Activated CD8-positive, alpha-beta memory T cell treated with anti-CD3 and anti-CD28 coated beads, Interleukin-2, amount 50 U/mL, for 24 hours (primary cell): ENCODE measurements at regions not wholly inside any gene's neighbourhood (a gene's known extent, or its start where the extent isn't known, plus 50 kb on each side); places are given as distances from the start of the nearest gene placed in this dataset.

Source experiments
- DNase-seq: peaks from one replicate; pipeline ENCODE4 v3.0.0-alpha.2; 2020; ENCODE audit errors: extremely low read depth

DNA sequence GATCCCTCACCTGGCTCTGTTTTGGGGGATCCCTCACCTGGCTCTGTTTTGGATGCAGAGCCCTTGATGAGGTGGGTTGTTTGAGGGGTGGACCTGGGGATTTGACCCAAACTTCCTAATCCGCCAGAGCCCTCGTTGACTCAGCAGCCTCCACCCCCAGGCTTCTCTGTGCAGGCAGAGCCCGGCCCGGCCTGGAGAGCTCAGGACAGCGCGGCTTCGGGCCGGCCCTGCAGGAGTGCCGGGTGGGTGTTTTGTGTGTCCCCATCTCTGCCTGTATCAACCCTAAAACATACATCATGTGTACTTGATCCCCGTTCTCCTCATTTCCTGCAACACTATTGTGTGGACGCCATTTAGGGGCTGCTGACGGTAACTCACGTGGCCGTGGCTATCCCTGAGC lies 124.2 kb downstream of the SIK1 start:
- no peak for DNase-seq

GRCh38 chr21:43302062-43302700 lies 124.8 kb downstream of the SIK1 start:
- DNase-seq, result no peak

- no peak for DNase-seq
Measured at GRCh38 chr21:43301409-43302061, 125.4 kb downstream of the SIK1 start.

- DNase-seq, result no peak
Measured at GRCh38 chr21:43300496-43301408, 126.2 kb downstream of the SIK1 start.

DNA sequence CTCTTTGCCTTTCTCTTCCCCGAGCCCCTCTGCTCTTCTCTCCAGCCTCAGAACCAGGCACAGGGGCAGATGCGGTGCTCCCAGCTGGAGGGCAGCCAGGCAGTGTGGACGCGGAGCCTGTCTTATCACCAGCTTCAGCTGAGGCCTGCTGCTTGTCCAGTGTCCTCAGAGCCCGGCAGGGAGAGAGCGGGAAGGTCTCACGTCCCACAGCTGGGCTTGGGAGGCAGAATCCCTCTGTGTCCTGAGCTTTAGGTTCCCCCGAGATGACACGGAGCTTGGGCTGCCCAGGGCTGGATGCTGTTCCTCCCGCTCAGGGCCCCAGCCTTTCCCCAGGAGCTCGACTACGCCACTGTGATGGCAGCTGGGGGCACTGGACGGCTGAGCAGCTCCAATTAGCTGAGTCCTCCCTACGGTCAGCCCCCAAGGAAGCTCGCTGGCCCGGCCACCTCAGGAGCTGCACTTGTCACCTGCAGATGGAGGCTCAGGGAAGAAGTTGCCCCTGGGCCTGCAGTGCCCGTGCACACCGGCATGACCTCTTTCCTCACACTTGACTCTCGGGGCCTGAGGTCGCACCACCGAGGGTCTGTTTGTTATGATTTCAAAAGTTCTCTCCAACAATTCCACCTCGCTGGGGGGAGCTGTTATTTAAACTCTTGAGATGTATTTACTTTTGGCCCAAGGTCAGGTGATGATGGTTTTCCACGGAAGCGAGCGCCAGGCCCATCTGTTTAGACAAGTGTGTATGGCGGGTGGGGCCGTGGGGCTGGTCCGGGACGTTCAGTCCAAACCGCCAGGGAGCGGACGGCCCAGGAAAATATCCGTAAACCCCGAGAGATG lies 127.3 kb downstream of the SIK1 start:
- DNase-seq, result no peak

GRCh38 chr21:43298546-43299440 lies 128.1 kb downstream of the SIK1 start:
- no peak for DNase-seq

DNA sequence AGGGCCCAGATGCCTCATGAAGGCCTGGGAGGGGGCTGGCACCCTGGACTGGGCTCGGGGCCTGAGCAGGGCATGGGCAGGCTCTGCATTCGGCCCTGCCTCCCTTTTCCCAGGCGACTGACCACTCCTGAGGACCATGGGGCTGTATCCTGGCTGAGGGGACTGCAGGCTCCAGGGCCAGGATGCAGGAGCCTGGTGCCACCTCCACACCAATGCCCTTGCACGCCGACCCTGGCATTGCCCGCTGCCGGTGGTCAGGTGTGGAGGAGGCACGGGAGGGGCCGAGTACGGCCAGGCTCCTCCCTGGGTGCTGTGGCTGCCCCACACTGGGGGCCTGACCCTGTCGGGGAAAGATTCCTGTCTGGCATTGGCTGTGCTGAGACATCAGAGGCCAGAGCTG lies 128.9 kb downstream of the SIK1 start:
- DNase-seq, result no peak

DNA sequence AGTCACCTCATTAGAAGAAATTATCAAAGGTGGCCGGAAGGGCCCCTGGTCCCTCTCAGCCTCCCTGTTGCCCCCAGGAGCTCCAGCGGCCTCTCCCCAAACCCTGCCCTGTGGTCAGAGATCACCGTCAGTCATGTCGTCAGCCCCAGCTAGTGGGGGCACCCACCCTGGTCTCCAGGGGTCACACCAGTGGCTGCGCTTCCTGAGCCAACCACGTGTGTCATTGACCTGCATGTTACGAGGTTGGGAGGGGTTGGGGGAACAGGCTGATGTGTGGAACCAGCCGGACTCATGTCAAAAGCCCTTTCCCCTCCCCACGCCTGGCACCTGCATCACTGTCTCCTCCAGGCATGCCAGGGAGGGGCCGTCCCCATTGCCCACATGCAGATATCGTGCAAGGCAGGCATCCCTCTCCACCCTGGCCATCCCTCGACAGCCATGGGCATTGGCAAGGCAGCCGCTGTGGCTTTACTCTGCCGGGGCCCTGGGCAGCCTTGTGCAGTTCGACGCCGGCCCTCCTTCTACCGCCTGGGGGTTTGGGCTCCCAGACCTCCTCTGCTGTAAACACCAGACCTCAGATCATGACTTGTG lies 128.7 kb downstream of the CRYAA start:
- DNase-seq, result no peak

DNA sequence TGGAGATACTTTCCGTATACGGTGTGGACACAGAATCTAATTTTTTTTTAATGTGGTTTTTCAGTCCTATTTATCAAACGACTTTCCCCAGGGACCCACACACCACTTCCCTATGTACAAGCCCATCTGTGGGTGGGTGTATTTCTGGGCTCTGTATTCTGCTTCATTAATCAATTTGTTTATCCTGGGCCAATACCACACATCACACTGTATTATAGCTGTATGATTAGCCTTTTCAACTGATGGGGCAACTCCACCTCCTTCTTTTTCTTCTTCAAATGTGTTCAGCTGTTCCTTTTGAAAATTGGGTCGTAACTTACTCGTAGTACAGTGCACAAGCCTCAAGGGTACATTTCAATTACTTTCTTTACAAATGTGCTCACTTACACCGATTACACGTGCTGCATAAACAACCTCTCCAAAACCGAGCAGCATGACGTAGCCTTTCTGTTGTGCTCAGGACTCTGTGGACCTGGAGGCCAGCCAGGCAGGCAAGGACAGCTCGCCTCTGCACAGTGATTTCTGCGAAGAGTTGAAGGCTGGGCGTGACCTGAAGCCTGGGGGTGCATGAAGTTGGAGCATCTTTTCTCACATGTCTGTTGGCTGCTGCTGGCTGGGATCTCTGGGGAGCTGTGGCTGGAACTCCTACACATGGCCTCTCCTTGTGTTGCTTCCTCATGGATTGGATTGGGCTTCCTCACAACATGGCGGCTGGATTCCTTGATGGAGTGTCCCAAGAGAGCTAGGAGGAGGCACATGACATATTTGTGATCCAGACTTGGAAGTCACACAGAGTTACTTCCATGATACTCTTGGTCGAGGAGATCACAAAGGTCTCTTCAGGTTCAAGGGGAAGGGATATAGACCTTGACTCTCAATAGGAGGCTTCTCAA lies 126.5 kb downstream of the CRYAA start:
- no peak for DNase-seq

DNA sequence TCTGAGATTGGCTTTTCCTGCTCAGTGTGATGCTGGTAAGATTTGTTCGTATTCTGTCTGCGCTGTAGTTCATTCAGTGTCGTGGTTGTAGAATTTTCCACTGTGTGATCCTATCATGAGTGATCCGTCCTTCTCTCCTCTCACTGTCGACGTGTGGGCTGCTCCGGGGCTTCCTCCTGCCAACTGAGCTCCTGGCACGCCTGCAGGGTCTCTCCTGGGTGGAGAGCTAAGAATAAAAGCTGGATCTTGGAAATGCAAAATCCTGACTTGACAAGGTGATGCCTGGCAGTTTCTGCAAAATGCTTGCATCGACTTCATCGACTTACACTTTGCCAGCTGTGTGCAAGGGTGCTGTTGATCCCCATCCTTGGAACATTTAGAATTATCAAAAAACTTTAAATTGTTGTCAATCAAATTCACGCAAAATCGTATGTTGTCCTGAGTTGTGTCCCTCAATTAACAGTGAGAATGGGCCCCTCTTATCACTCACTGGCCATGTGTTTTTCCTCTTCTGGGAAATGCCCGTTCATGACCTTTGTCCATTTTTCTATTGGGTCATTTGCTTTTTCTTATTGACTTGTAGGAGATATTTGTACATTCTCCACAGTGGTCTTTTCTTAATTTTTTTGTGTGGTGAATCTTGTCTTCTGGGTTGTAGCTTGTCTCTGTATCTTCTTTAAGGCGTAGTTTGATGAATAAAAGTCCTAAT lies 125.5 kb downstream of the CRYAA start:
- no peak for DNase-seq

- DNase-seq, result no peak
Measured at GRCh38 chr21:43292866-43293142, 124.0 kb downstream of the CRYAA start.

- DNase-seq, result no peak
Measured at GRCh38 chr21:43292041-43292865, 123.4 kb downstream of the CRYAA start.

DNA sequence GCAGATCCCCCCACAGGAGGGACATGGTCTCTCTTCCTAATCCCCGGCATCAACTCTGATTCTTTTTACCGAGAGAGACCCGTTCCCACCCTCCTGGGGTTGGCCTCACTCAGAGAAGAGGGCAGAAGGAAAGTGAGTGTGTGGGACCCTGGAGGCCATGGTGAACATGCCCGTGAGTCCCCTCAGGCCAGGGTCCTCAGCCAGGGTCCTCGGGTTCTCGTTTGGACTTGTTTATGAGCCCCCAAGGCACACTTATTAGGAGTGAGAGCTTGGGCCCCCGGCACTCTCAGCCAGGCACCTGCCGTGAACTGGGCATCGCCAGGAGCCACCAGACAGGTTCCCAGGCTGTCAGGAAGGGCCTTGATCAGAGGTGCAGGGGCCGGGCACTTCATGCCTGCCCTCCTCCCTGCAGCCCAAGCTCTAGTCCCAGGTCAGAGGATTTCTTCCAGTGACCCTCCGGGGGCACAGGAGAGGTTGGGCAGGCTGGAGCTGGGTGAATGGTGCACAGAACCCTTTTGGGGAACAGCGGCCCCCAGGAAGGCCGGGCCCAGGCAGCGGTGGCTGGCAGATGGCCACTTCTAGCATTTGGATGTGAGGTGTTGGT lies 122.6 kb downstream of the CRYAA start:
- no peak for DNase-seq

- DNase-seq, result no peak
Measured at GRCh38 chr21:43290421-43291346, 121.9 kb downstream of the CRYAA start.

GRCh38 chr21:43289966-43290365 lies 121.2 kb downstream of the CRYAA start:
- DNase-seq, result no peak

GRCh38 chr21:43289442-43289841 lies 120.6 kb downstream of the CRYAA start:
- no peak for DNase-seq
